Breast epithelium (tissue), 4 donors: ENCODE measurements at regions not wholly inside any gene's neighbourhood (a gene's known extent, or its start where the extent isn't known, plus 50 kb on each side); places are given as distances from the start of the nearest gene placed in this dataset.
"Not testable (repeated sequence)": the region's sequence is repeated elsewhere in the genome, so short reads cannot be mapped to it uniquely, and the experiment has no call there.

Experiments
- DNase-seq, 2 donors: peaks; one replicate each; pipeline ENCODE4 v3.0.0-alpha.2; 2019; ENCODE audit warnings: low spot score in 2 of 2
- H3K27ac ChIP-seq, 2 donors: fragments of 200-600 bp; sonication (generic) in 1 of 2; one replicate each; pipeline ENCODE4 v1.5.1; 2016 to 2019; ENCODE audit warnings: mild to moderate bottlenecking in 1 of 2
- H3K27me3 ChIP-seq, 2 donors: fragments of 200-600 bp; sonication (generic) in 1 of 2; one replicate each; pipeline versions ENCODE4 v1.5.1 to v1.6.0; 2017 to 2019; ENCODE audit warnings: control low read depth in 1 of 2, mild to moderate bottlenecking in 1 of 2
- H3K36me3 ChIP-seq: fragments of 200-600 bp; one replicate; pipeline ENCODE4 v1.5.1; 2019
- H3K4me1 ChIP-seq, 2 donors: fragments of 200-600 bp; sonication (generic); one replicate each; pipeline ENCODE4 v1.5.1; 2016 to 2019; ENCODE audit warnings: control low read depth in 1 of 2
- H3K4me3 ChIP-seq, 3 donors: fragments of 200-600 bp; sonication (generic); 1 replicate in 2 of 3; 2 replicates in 1 of 3; pipeline ENCODE4 v1.5.1; 2016 to 2019; ENCODE audit warnings: mild to moderate bottlenecking in 3 of 3, moderate library complexity in 2 of 3
- H3K9me3 ChIP-seq, 2 donors: fragments of 200-600 bp; sonication (generic) in 1 of 2; one replicate each; pipeline ENCODE4 v1.5.1; 2016 to 2019; ENCODE audit warnings: control low read depth in 1 of 2
- CTCF ChIP-seq, 3 donors: fragments of 450-650 bp; IDR thresholded peaks; one replicate each; pipeline ENCODE4 v1.5.1; 2016 to 2017; ENCODE audit warnings: antibody characterized with exemption in 3 of 3, mild to moderate bottlenecking in 3 of 3, moderate library complexity in 3 of 3
- POLR2A ChIP-seq: fragments of 450-650 bp; IDR thresholded peaks from one replicate; pipeline ENCODE4 v1.6.1; 2016; ENCODE audit warnings: antibody characterized with exemption, mild to moderate bottlenecking, moderate library complexity
- POLR2AphosphoS5 ChIP-seq, 3 donors: sonication (generic); formaldehyde crosslinking; IDR thresholded peaks; one replicate each; pipeline ENCODE4 v1.6.1; 2017; ENCODE audit warnings: antibody characterized with exemption in 3 of 3
- intact Hi-C: fragments of 100-400 bp; cut with DNase I; formaldehyde crosslinking; loops from one replicate; pipeline ENCODE4 v1.15.1; 2023; ENCODE audit warnings: low total_unique reads

- Histone ChIP-seq H3K27me3 (no peaks in the 10 kb centered on the region), H3K4me1 (no peaks in the 10 kb centered on the region), H3K27ac (no peak overlapping the region), H3K4me3 (no peak overlapping the region), H3K36me3 (no peaks in the 10 kb centered on the region), H3K9me3 (no peaks in the 10 kb centered on the region)
- intact Hi-C loops: no loop called here
- TF ChIP-seq POLR2A (no peak), POLR2AphosphoS5 (IDR thresholded peaks at IDR 0.05) (no peak), CTCF (IDR thresholded peaks at IDR 0.05) (no peak)
- no peak for DNase-seq
These were observed 509.3 kb upstream of the CCDC196 start for GRCh38 chr14:65976761-65977404.

DNA sequence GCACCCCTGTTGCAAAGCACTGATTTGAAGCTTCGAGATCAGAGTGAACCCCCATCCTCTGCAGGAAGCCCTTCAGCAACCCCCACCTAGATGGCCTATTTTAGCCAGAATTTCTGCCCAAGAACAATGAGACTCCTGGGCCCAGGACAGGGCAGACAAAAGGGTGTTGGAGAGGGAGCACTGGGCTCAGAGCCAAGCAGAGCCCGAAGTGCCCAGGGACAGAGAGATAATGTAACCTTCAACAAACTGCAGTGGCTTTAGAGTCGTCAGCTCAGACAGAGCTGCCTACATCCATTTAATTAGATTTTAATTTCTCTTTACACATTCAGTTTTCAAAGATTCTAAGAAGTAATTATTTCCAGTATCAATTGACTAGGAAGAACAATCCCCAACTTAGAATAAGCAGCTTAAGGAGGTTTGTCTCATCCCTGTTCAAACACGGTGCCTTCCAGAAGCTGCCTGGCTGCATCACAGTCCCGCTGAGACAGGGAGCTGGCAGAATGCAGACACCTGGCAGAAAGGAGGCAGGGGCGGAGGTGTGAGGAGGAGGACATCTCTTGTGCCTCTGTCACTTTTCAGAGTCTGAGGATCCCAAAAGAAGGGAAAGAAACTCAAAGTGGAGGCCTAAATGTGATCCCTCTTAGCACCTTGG is 504.9 kb upstream of the CCDC196 start:
- Histone ChIP-seq H3K9me3 (no peaks in the 10 kb centered on the region), H3K4me3 (no peak overlapping the region), H3K36me3 (no peaks in the 10 kb centered on the region), H3K27ac (no peak overlapping the region), H3K4me1 (no peaks in the 10 kb centered on the region), H3K27me3 (no peaks in the 10 kb centered on the region)
- DNase-seq: no peak
- intact Hi-C loops: no loop called here
- TF ChIP-seq CTCF (IDR thresholded peaks at IDR 0.05) (no peak), POLR2A (no peak), POLR2AphosphoS5 (IDR thresholded peaks at IDR 0.05) (no peak)

GRCh38 chr14:65986041-65986440 is 500.1 kb upstream of the CCDC196 start:
- TF ChIP-seq CTCF (IDR thresholded peaks at IDR 0.05) (no peak), POLR2AphosphoS5 (IDR thresholded peaks at IDR 0.05) (no peak), POLR2A (no peak)
- no peak for DNase-seq
- Histone ChIP-seq H3K4me3 (no peak overlapping the region), H3K4me1 (no peaks in the 10 kb centered on the region), H3K36me3 (no peaks in the 10 kb centered on the region), H3K27ac (no peak overlapping the region), H3K27me3 (no peaks in the 10 kb centered on the region), H3K9me3 (no peaks in the 10 kb centered on the region)
- intact Hi-C loops: no loop called here

DNA sequence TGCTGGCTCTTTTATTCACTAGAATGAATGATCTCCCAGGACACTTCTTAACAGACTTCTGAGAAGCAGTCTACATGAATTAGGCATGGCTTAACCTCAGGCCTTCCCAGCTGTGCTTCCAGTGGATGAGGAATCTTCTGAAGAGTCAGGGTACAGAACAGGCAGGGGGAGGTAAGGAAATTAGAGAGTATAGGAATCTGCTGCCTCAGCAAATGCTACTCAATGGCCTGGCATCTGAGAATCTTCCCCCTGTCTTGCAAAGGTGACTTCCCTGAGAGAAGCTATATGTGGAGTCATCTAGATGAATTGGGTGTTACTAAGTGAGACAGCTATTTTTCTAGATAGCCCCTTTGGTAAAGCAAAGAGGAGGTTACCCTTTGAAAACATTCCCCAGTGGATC is 496.2 kb upstream of the CCDC196 start:
- Histone ChIP-seq H3K27me3 (no peaks in the 10 kb centered on the region), H3K4me1 (no peaks in the 10 kb centered on the region), H3K27ac (no peak overlapping the region), H3K4me3 (no peak overlapping the region), H3K36me3 (no peaks in the 10 kb centered on the region), H3K9me3 (no peaks in the 10 kb centered on the region)
- DNase-seq: no peak
- intact Hi-C loops: no loop called here
- no peak for TF ChIP-seq CTCF (IDR thresholded peaks at IDR 0.05)
- no peak for TF ChIP-seq POLR2AphosphoS5 (IDR thresholded peaks at IDR 0.05)
- no peak for TF ChIP-seq POLR2A

DNA sequence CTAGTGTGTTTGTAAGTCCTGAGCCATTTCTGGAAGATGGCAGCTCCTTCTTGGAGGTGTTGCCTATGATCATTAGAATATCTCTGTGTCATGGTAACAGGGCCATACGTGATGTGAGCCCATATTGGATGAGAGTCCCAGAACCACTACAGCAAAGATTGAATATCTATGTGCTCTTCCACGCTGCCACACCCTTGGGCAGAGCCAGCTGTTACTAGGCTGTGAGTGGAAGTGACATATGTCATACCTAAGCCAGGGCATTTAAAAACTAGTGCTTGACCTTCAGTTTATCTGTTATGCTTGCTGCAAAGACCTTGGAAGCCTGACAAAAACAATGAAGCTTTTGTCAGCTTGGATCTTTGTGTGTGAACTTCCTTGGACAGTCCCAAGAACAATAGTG is 495.1 kb upstream of the CCDC196 start:
- Histone ChIP-seq H3K4me3 (no peak overlapping the region), H3K27ac (no peak overlapping the region), H3K4me1 (no peaks in the 10 kb centered on the region), H3K36me3 (no peaks in the 10 kb centered on the region), H3K9me3 (no peaks in the 10 kb centered on the region), H3K27me3 (no peaks in the 10 kb centered on the region)
- DNase-seq: no peak
- TF ChIP-seq POLR2A: no peak
- no peak for TF ChIP-seq POLR2AphosphoS5 (IDR thresholded peaks at IDR 0.05)
- TF ChIP-seq CTCF (IDR thresholded peaks at IDR 0.05): no peak
- intact Hi-C loops: no loop called here

DNA sequence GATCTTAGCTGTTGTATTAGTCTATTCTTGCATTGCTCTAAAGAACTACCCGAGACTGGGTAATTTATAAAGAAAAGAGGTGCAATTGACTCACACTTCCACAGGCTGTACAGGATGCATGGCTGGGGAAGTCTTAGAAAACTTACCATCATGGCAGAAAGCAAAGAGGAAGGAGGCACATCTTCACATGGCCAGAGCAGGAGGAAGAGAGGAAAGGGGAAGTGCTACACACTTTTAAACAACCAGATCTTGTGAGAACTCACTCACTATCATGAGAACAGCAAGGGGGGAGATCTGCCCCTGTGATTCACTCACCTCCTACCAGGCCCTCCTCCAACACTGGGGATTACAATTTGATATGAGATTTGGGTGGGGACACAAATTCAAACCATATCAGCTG is 494.2 kb upstream of the CCDC196 start:
- H3K27me3 ChIP-seq, DNase-seq, H3K27ac ChIP-seq, H3K9me3 ChIP-seq, H3K36me3 ChIP-seq, H3K4me3 ChIP-seq, H3K4me1 ChIP-seq, intact Hi-C loops: not testable (repeated sequence)
